OCI-LY1 (cell line): ENCODE measurements at regions not wholly inside any gene's neighbourhood (a gene's known extent, or its start where the extent isn't known, plus 50 kb on each side); places are given as distances from the start of the nearest gene placed in this dataset.

Experiments
- H2AFZ ChIP-seq: fragments of 200-600 bp; sonication (generic), shearing (Covaris generic); 2 replicates; pipeline ENCODE4 v1.6.0; 2014; ENCODE audit warnings: antibody characterized with exemption, mild to moderate bottlenecking, low read length
- H3F3A ChIP-seq: fragments of 200-600 bp; sonication (generic), shearing (Covaris generic); 2 replicates; pipeline ENCODE4 v1.6.0; 2014; ENCODE audit warnings: mild to moderate bottlenecking, antibody characterized with exemption, low read length, moderate library complexity; ENCODE audit not compliant: insufficient read depth
- H3K27ac ChIP-seq: fragments of 200-600 bp; sonication (generic); 2 replicates; pipeline ENCODE4 v1.5.1; 2014; ENCODE audit warnings: low read length, mixed run types, mild to moderate bottlenecking, low read depth; ENCODE audit not compliant: poor library complexity, severe bottlenecking
- H3K27me3 ChIP-seq: fragments of 200-600 bp; sonication (generic); 2 replicates; pipeline ENCODE4 v1.6.0; 2014; ENCODE audit warnings: antibody characterized with exemption, mild to moderate bottlenecking, low read length, moderate library complexity; ENCODE audit not compliant: insufficient read depth
- H3K36me3 ChIP-seq: fragments of 200-600 bp; sonication (generic); 2 replicates; pipeline ENCODE4 v1.6.1; 2014; ENCODE audit warnings: mild to moderate bottlenecking, antibody characterized with exemption, low read length, moderate library complexity, mixed read lengths; ENCODE audit not compliant: insufficient read depth
- H3K4me1 ChIP-seq: fragments of 200-600 bp; sonication (generic); 2 replicates; pipeline ENCODE4 v1.5.1; 2014; ENCODE audit warnings: mild to moderate bottlenecking, low read length, moderate library complexity; ENCODE audit not compliant: insufficient read depth, severe bottlenecking
- H3K4me2 ChIP-seq: fragments of 200-600 bp; sonication (generic), shearing (Covaris generic); 2 replicates; pipeline ENCODE4 v1.6.1; 2014; ENCODE audit warnings: low read length
- H3K4me3 ChIP-seq: fragments of 200-600 bp; sonication (generic); 2 replicates; pipeline ENCODE4 v1.5.1; 2014; ENCODE audit warnings: low read length, low read depth, mild to moderate bottlenecking, mixed read lengths; ENCODE audit not compliant: poor library complexity, severe bottlenecking
- H3K79me2 ChIP-seq: fragments of 200-600 bp; shearing (Covaris generic); 2 replicates; pipeline ENCODE4 v1.6.1; 2016; ENCODE audit warnings: mixed run types, low read length, mixed read lengths; ENCODE audit not compliant: insufficient read depth
- H3K9ac ChIP-seq: fragments of 200-600 bp; sonication (generic), shearing (Covaris generic); 2 replicates; pipeline ENCODE4 v1.6.1; 2014; ENCODE audit warnings: mild to moderate bottlenecking, low read length, mixed read lengths
- H3K9me2 ChIP-seq: fragments of 200-600 bp; sonication (generic), shearing (Covaris generic); 2 replicates; pipeline ENCODE4 v1.6.1; 2014; ENCODE audit warnings: low read depth, mild to moderate bottlenecking, low read length, mixed read lengths
- H3K9me3 ChIP-seq: fragments of 200-600 bp; shearing (Covaris generic); 2 replicates; pipeline ENCODE4 v1.6.1; 2014; ENCODE audit warnings: low read length, mixed read lengths
- H4K20me1 ChIP-seq: fragments of 200-600 bp; sonication (generic), shearing (Covaris generic); 2 replicates; pipeline ENCODE4 v1.6.0; 2016; ENCODE audit warnings: mild to moderate bottlenecking, low read length; ENCODE audit not compliant: insufficient read depth
- EZH2 ChIP-seq: fragments of 200-600 bp; sonication (generic), shearing (Covaris generic); IDR thresholded peaks from 2 replicates; pipeline ENCODE4 v1.8.0; 2017; ENCODE audit warnings: borderline replicate concordance, mixed run types, mild to moderate bottlenecking, antibody characterized with exemption, low read length, moderate library complexity, mixed read lengths
- TF ChIP-seq, protein P1 (sequence below): fragments of 200-600 bp; sonication (generic), shearing (Covaris generic); IDR thresholded peaks from 2 replicates; pipeline ENCODE4 v1.5.1; 2017; ENCODE audit warnings: mild to moderate bottlenecking, antibody characterized with exemption, low read length, moderate library complexity, mixed read lengths

DNA sequence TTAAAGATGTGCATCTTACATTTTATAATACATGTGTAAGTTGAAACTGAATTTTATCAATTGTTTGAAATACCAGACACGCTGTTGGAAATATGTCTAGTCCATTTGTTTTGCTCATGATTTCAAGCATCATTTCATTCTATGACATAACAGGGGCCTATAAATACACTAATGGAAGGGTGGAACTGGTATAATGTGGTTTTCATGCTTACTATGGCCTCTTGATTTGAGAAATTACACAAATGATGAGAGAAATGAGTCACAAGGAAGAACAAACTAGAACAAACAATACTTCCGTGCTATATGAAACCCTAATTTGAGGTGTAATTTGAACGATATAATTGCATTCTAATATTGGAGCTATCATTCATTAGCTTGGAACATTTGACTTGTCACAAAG, 663.4 kb downstream of the SLC16A7 start:
- no peak overlapping the region for H2AFZ ChIP-seq
- no peaks in the 10 kb centered on the region for H3K9me3 ChIP-seq
- H3K4me2 ChIP-seq, result no peak overlapping the region
- no peaks in the 10 kb centered on the region for H4K20me1 ChIP-seq
- no peaks in the 10 kb centered on the region for H3K9me2 ChIP-seq
- H3K4me1 ChIP-seq, result no peaks in the 10 kb centered on the region
- no peaks in the 10 kb centered on the region for H3K79me2 ChIP-seq
- H3K27me3 ChIP-seq, result no peaks in the 10 kb centered on the region
- no peak for TF ChIP-seq EZH2
- TF ChIP-seq, protein P1, sequence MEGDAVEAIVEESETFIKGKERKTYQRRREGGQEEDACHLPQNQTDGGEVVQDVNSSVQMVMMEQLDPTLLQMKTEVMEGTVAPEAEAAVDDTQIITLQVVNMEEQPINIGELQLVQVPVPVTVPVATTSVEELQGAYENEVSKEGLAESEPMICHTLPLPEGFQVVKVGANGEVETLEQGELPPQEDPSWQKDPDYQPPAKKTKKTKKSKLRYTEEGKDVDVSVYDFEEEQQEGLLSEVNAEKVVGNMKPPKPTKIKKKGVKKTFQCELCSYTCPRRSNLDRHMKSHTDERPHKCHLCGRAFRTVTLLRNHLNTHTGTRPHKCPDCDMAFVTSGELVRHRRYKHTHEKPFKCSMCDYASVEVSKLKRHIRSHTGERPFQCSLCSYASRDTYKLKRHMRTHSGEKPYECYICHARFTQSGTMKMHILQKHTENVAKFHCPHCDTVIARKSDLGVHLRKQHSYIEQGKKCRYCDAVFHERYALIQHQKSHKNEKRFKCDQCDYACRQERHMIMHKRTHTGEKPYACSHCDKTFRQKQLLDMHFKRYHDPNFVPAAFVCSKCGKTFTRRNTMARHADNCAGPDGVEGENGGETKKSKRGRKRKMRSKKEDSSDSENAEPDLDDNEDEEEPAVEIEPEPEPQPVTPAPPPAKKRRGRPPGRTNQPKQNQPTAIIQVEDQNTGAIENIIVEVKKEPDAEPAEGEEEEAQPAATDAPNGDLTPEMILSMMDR, result no peak
- no peaks in the 10 kb centered on the region for H3F3A ChIP-seq
- H3K4me3 ChIP-seq, result no peak overlapping the region
- H3K27ac ChIP-seq, result no peak overlapping the region
- H3K9ac ChIP-seq, result no peak overlapping the region
- H3K36me3 ChIP-seq, result no peaks in the 10 kb centered on the region

DNA sequence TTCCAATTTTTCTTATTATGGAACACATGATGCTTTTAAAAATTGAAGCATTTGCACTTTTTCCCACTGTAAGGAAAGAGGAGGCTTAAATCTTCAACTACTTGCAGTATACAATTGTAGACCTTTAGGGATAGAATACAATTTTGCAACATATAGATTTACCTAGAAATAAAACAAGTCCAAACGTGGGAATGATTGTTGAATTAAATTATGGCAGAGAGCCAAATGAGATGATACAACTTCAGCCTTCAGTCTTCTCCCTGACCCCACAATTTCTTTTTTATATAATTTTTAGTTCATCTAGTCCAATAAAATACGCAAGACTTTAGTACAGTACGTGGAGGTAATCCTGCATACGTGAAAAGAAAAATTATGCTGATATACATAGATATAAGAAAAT, 666.5 kb downstream of the SLC16A7 start:
- no peaks in the 10 kb centered on the region for H3K79me2 ChIP-seq
- no peak overlapping the region for H3K27ac ChIP-seq
- no peak overlapping the region for H3K4me3 ChIP-seq
- no peaks in the 10 kb centered on the region for H3K4me1 ChIP-seq
- H3K27me3 ChIP-seq, result no peaks in the 10 kb centered on the region
- no peak overlapping the region for H2AFZ ChIP-seq
- H3K9me2 ChIP-seq, result no peaks in the 10 kb centered on the region
- no peaks in the 10 kb centered on the region for H3K9me3 ChIP-seq
- H3K4me2 ChIP-seq, result no peak overlapping the region
- no peaks in the 10 kb centered on the region for H3F3A ChIP-seq
- H4K20me1 ChIP-seq, result no peaks in the 10 kb centered on the region
- no peak for TF ChIP-seq EZH2
- TF ChIP-seq, protein P1, result no peak
- no peaks in the 10 kb centered on the region for H3K36me3 ChIP-seq
- H3K9ac ChIP-seq, result no peak overlapping the region

DNA sequence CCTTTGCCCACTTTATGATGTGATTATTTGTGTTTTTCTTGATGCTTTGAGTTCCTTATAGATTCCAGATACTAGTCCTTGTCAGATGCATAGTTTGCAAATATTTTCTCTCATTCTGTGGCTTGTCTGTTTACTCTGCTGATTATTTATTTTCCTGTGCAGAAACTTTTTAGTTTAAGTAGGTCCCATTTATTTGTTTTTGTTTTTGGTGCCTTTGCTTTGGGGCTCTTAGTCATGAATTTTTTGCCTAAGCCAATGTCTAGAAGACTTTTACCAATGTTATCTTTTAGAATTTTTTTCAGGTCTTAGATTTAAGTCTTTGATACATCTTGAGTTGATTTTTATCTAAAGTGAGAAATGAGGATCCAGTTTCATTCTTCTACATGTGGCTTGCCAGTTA, 667.3 kb downstream of the SLC16A7 start:
- H4K20me1 ChIP-seq, result no peaks in the 10 kb centered on the region
- H3K4me3 ChIP-seq, result no peak overlapping the region
- no peak overlapping the region for H3K9ac ChIP-seq
- no peaks in the 10 kb centered on the region for H3K27me3 ChIP-seq
- no peaks in the 10 kb centered on the region for H3K36me3 ChIP-seq
- H2AFZ ChIP-seq, result no peak overlapping the region
- no peaks in the 10 kb centered on the region for H3K79me2 ChIP-seq
- no peaks in the 10 kb centered on the region for H3F3A ChIP-seq
- no peak overlapping the region for H3K27ac ChIP-seq
- TF ChIP-seq, protein P1, result no peak
- no peak for TF ChIP-seq EZH2
- H3K9me2 ChIP-seq, result no peaks in the 10 kb centered on the region
- H3K4me1 ChIP-seq, result no peaks in the 10 kb centered on the region
- no peaks in the 10 kb centered on the region for H3K9me3 ChIP-seq
- H3K4me2 ChIP-seq, result no peak overlapping the region
